ENCODE measurements at regions not wholly inside any gene's neighbourhood (a gene's known extent, or its start where the extent isn't known, plus 50 kb on each side); places are given as distances from the start of the nearest gene placed in this dataset.

DNA sequence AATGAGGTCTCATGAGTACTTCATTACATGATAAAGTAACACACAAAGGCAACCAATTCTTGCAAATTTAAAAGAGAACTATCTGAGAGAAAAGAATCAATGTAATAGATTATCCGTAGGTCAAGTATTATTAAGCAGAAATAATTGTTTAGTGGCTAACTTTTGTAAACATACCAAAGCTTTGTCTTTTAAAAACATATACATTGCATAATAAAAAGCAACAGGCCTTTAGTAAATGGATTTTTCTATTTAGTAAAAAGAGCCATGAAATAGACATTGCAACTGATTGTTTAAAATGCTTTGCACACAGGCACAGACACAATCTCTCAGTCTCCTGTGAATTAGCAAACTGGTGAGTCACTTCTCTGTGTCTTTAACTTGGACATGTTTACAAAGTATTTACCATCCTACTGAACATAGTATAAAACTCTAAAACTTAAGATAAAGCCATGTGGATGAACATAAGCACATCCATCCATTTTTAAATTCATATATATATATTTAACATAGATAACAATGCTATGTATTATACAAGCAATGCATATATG is 518.7 kb upstream of the MGAT4C start:
- H3K36me3 Mint-ChIP-seq (ENCODE audit: low read depth) = peaks cover 1% of the 10 kb centered on the region
- no peak overlapping the region for H3K27ac Mint-ChIP-seq (ENCODE audit: unreplicated experiment)
- TF ChIP-seq, protein P1, sequence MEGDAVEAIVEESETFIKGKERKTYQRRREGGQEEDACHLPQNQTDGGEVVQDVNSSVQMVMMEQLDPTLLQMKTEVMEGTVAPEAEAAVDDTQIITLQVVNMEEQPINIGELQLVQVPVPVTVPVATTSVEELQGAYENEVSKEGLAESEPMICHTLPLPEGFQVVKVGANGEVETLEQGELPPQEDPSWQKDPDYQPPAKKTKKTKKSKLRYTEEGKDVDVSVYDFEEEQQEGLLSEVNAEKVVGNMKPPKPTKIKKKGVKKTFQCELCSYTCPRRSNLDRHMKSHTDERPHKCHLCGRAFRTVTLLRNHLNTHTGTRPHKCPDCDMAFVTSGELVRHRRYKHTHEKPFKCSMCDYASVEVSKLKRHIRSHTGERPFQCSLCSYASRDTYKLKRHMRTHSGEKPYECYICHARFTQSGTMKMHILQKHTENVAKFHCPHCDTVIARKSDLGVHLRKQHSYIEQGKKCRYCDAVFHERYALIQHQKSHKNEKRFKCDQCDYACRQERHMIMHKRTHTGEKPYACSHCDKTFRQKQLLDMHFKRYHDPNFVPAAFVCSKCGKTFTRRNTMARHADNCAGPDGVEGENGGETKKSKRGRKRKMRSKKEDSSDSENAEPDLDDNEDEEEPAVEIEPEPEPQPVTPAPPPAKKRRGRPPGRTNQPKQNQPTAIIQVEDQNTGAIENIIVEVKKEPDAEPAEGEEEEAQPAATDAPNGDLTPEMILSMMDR (IDR thresholded peaks at IDR 0.05) = no peak
- no peak for DNase-seq (ENCODE audit: low spot score)
- H3K4me3 Mint-ChIP-seq (ENCODE audit: unreplicated experiment) = no peak overlapping the region
- H3K27me3 Mint-ChIP-seq (ENCODE audit: low read depth) = no peaks in the 10 kb centered on the region
- peaks cover 3% of the 10 kb centered on the region for H3K9me3 Mint-ChIP-seq (ENCODE audit: low read depth)
- H3K4me1 Mint-ChIP-seq (ENCODE audit: low read depth) = peaks cover 5% of the 10 kb centered on the region

DNA sequence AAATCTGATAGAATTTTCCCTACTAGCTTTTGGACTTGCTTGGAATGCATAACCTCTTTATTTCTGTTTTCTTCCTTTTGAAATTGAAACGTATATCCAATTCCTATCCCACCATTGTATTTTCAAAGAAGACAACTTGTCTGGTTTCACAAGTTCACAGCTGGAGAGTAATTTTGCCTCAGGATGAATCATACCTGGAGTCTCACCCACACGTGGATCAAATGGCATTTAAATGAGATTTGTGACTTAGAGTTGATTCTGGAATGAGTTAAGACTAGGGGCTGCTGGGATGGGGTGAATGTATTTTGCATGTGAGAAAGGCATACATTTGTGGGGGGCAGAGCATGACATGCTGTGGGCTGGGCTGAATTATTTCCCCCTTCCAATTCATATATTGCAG is 516.5 kb upstream of the MGAT4C start:
- Mint-ChIP-seq H3K27me3 (ENCODE audit: low read depth) (no peaks in the 10 kb centered on the region), H3K9me3 (ENCODE audit: low read depth) (peaks cover 3% of the 10 kb centered on the region), H3K36me3 (ENCODE audit: low read depth) (peaks cover 1% of the 10 kb centered on the region), H3K4me3 (ENCODE audit: unreplicated experiment) (no peak overlapping the region), H3K27ac (ENCODE audit: unreplicated experiment) (no peak overlapping the region), H3K4me1 (ENCODE audit: low read depth) (peaks cover 5% of the 10 kb centered on the region)
- TF ChIP-seq, protein P1 (IDR thresholded peaks at IDR 0.05) = no peak
- no peak for DNase-seq (ENCODE audit: low spot score)

DNA sequence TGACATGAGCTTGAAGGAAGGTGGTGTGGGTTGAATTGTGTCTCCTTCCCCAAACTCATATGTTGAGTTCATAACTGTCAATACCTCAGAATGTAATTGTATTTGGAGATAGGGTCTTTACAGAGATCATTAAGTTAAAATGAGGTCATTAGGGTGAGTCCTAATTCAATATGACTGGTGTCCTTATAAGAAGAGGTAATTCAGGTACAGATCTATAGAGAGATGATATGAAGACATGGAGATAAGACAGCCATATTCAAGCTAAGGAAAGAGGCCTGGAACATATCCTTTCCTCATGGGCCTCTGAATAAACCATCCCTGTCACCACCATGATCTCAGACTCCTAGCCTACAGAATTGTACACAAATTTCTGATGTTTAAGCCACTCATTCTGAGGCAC is 514.7 kb upstream of the MGAT4C start:
- Mint-ChIP-seq H3K4me3 (ENCODE audit: unreplicated experiment) (no peak overlapping the region), H3K4me1 (ENCODE audit: low read depth) (no peaks in the 10 kb centered on the region), H3K27ac (ENCODE audit: unreplicated experiment) (no peak overlapping the region), H3K27me3 (ENCODE audit: low read depth) (peaks cover 1% of the 10 kb centered on the region), H3K9me3 (ENCODE audit: low read depth) (peaks cover 8% of the 10 kb centered on the region), H3K36me3 (ENCODE audit: low read depth) (peaks cover 4% of the 10 kb centered on the region)
- TF ChIP-seq, protein P1 (IDR thresholded peaks at IDR 0.05) = no peak
- DNase-seq (ENCODE audit: low spot score) = no peak

DNA sequence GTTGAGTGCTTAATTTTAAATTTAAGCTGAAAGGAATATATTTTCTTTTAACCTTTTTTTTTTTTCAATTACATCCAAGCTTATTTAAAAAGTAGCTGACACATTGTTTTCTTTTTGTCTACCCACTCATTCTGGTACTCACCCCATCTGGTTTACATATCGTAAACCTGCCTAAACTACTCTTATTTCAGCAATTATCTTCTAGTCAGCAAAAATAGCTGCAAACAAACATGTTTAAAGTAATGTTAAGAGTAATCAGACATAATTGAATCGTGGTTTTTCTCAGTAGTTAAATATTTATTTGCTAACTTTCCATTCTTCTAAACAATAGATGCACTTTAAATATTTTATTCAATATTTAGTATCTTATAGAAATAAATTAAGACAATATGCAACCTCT is 492.7 kb upstream of the MGAT4C start:
- H3K27ac Mint-ChIP-seq (ENCODE audit: unreplicated experiment) = no peak overlapping the region
- TF ChIP-seq, protein P1 (IDR thresholded peaks at IDR 0.05) = no peak
- H3K4me3 Mint-ChIP-seq (ENCODE audit: unreplicated experiment) = no peak overlapping the region
- peaks cover 17% of the 10 kb centered on the region for H3K27me3 Mint-ChIP-seq (ENCODE audit: low read depth)
- H3K4me1 Mint-ChIP-seq (ENCODE audit: low read depth) = no peaks in the 10 kb centered on the region
- H3K36me3 Mint-ChIP-seq (ENCODE audit: low read depth) = peaks cover 1% of the 10 kb centered on the region
- DNase-seq (ENCODE audit: low spot score) = no peak
- no peaks in the 10 kb centered on the region for H3K9me3 Mint-ChIP-seq (ENCODE audit: low read depth)

DNA sequence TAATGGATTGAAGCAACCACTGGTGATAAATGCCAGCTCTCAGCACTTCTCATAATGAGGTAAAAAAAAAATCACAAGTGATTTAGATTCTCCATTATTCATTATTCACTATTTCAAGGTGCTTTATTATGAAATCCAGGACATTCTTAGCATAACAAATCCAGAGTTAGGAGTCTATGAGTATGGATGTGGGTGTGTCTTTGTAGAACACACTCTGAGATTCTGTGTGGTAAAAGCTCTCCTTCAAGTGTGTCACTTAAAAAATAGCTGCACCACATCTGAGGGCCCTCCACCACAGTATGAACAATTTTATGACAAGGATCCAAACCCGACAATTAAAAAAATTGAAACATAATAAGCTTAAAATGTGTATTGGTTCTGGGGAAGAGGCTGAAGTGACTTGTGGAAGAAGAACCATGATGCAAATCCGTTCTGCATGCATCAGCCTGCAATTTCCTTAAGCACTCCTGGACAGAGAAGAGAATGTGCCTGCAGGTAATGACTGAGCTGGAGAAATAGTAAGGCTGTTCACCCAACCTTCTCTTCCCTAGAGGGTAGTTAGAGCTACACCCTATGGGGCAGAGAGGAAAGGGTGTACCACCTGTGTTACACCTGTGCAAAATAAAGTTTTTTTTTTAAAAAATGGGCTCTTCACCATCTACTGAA is 488.5 kb upstream of the MGAT4C start:
- peaks cover 15% of the 10 kb centered on the region for H3K27me3 Mint-ChIP-seq (ENCODE audit: low read depth)
- H3K4me3 Mint-ChIP-seq (ENCODE audit: unreplicated experiment) = no peak overlapping the region
- H3K36me3 Mint-ChIP-seq (ENCODE audit: low read depth) = peaks cover 1% of the 10 kb centered on the region
- DNase-seq (ENCODE audit: low spot score) = no peak
- no peak overlapping the region for H3K27ac Mint-ChIP-seq (ENCODE audit: unreplicated experiment)
- no peaks in the 10 kb centered on the region for H3K9me3 Mint-ChIP-seq (ENCODE audit: low read depth)
- TF ChIP-seq, protein P1 (IDR thresholded peaks at IDR 0.05) = no peak
- no peaks in the 10 kb centered on the region for H3K4me1 Mint-ChIP-seq (ENCODE audit: low read depth)
